HG02884 (cell line): ENCODE measurements at regions not wholly inside any gene's neighbourhood (a gene's known extent, or its start where the extent isn't known, plus 50 kb on each side); places are given as distances from the start of the nearest gene placed in this dataset.
"Not testable (repeated sequence)": the region's sequence is repeated elsewhere in the genome, so short reads cannot be mapped to it uniquely, and the experiment has no call there.

Experiments used
- ATAC-seq: cut with Tn5 transposase; IDR thresholded peaks from one replicate; pipeline ENCODE4 v1.9.1; 2021; ENCODE audit warnings: mild to moderate bottlenecking, moderate library complexity; ENCODE audit not compliant: unreplicated experiment

GRCh38 chr4:101670897-101671296 is 119.6 kb upstream of the BANK1 start:
- ATAC-seq: no peak

- no peak for ATAC-seq
Measured at GRCh38 chr4:101670370-101670769, 120.2 kb upstream of the BANK1 start.

GRCh38 chr4:101669832-101670188 is 120.7 kb upstream of the BANK1 start:
- ATAC-seq: no peak

- no peak for ATAC-seq
Measured at GRCh38 chr4:101669138-101669831, 121.2 kb upstream of the BANK1 start.

GRCh38 chr4:101667348-101667747 is 123.2 kb upstream of the BANK1 start:
- ATAC-seq: no peak

- no peak for ATAC-seq
Measured at GRCh38 chr4:101660607-101661006, 129.9 kb upstream of the BANK1 start.

- no peak for ATAC-seq
Measured at GRCh38 chr4:101655857-101656256, 134.7 kb upstream of the BANK1 start.

- ATAC-seq: no peak
Measured at GRCh38 chr4:101655005-101655404, 135.5 kb upstream of the BANK1 start.

- no peak for ATAC-seq
Measured at GRCh38 chr4:101651778-101652177, 138.8 kb upstream of the BANK1 start.

GRCh38 chr4:101649790-101650515 is 140.6 kb upstream of the BANK1 start:
- ATAC-seq: no peak

- no peak for ATAC-seq
Measured at GRCh38 chr4:101647710-101648034, 142.9 kb upstream of the BANK1 start.

- ATAC-seq: no peak
Measured at GRCh38 chr4:101644516-101644915, 146.0 kb upstream of the BANK1 start.

GRCh38 chr4:101643186-101643837 is 147.2 kb upstream of the BANK1 start:
- ATAC-seq: no peak

- not testable (repeated sequence) for ATAC-seq
Measured at GRCh38 chr4:101632766-101633165, 157.8 kb upstream of the BANK1 start.

GRCh38 chr4:101630319-101630986 is 160.1 kb upstream of the BANK1 start:
- no peak for ATAC-seq

GRCh38 chr4:101621120-101621519 is 169.4 kb upstream of the BANK1 start:
- no peak for ATAC-seq

- no peak for ATAC-seq
Measured at GRCh38 chr4:101615652-101616051, 174.9 kb upstream of the BANK1 start.

GRCh38 chr4:101606989-101607388 is 183.5 kb upstream of the BANK1 start:
- not testable (repeated sequence) for ATAC-seq

- no peak for ATAC-seq
Measured at GRCh38 chr4:101604976-101605375, 185.6 kb upstream of the BANK1 start.

- ATAC-seq: no peak
Measured at GRCh38 chr4:101600287-101600686, 190.2 kb upstream of the BANK1 start.

- ATAC-seq: no peak
Measured at GRCh38 chr4:101599620-101600019, 190.9 kb upstream of the BANK1 start.
